GM18507 (cell line): ENCODE measurements at regions not wholly inside any gene's neighbourhood (a gene's known extent, or its start where the extent isn't known, plus 50 kb on each side); places are given as distances from the start of the nearest gene placed in this dataset.

ENCODE experiments used
- DNase-seq: peaks from one replicate; pipeline ENCODE4 v3.0.0; 2011; ENCODE audit warnings: low read depth; ENCODE audit not compliant: insufficient read length; ENCODE audit errors: extremely low spot score
- FAIRE-seq: peaks from 2 replicates; lab custom pipeline; 2011; peaks lifted over from hg19 to GRCh38; lab: Jason Lieb, UNC

GRCh38 chr17:79435296-79435695, 175.6 kb downstream of the RBFOX3 start:
- DNase-seq (no peak), FAIRE-seq (no peak)

- DNase-seq (no peak), FAIRE-seq (no peak)
Observed at GRCh38 chr17:79434215-79434614, 176.6 kb downstream of the RBFOX3 start.

GRCh38 chr17:79433379-79433778, 177.5 kb downstream of the RBFOX3 start:
- DNase-seq (no peak), FAIRE-seq (no peak)

GRCh38 chr17:79431175-79431574, 179.7 kb downstream of the RBFOX3 start:
- FAIRE-seq (no peak), DNase-seq (no peak)

GRCh38 chr17:79429864-79430494, 180.9 kb downstream of the RBFOX3 start:
- DNase-seq = no peak
- no peak for FAIRE-seq

GRCh38 chr17:79428988-79429387, 181.9 kb downstream of the RBFOX3 start:
- no peak for FAIRE-seq
- no peak for DNase-seq

GRCh38 chr17:79427621-79428539, 183.0 kb downstream of the RBFOX3 start:
- FAIRE-seq = no peak
- no peak for DNase-seq

- no peak for DNase-seq
- FAIRE-seq = no peak
Observed at GRCh38 chr17:79425686-79426085, 185.2 kb downstream of the RBFOX3 start.

GRCh38 chr17:79424471-79425185, 186.2 kb downstream of the RBFOX3 start:
- FAIRE-seq (no peak), DNase-seq (no peak)

GRCh38 chr17:79423811-79424465, 186.9 kb downstream of the RBFOX3 start:
- no peak for FAIRE-seq
- no peak for DNase-seq

GRCh38 chr17:79422236-79422635, 188.6 kb downstream of the RBFOX3 start:
- DNase-seq (no peak), FAIRE-seq (no peak)

- FAIRE-seq (no peak), DNase-seq (no peak)
Observed at GRCh38 chr17:79420318-79421243, 190.3 kb downstream of the RBFOX3 start.

GRCh38 chr17:79417476-79417988, 193.3 kb downstream of the RBFOX3 start:
- no peak for DNase-seq
- no peak for FAIRE-seq

- DNase-seq (no peak), FAIRE-seq (no peak)
Observed at GRCh38 chr17:79415909-79416308, 194.9 kb downstream of the RBFOX3 start.

GRCh38 chr17:79415365-79415764, 195.5 kb downstream of the RBFOX3 start:
- FAIRE-seq (no peak), DNase-seq (no peak)

GRCh38 chr17:79414793-79415211, 196.0 kb downstream of the RBFOX3 start:
- DNase-seq = no peak
- no peak for FAIRE-seq

GRCh38 chr17:79414063-79414792, 196.6 kb downstream of the RBFOX3 start:
- FAIRE-seq (no peak), DNase-seq (no peak)

GRCh38 chr17:79413611-79414010, 197.2 kb downstream of the RBFOX3 start:
- no peak for DNase-seq
- FAIRE-seq = no peak
